NCI-H1092 (cell line): ENCODE measurements at regions not wholly inside any gene's neighbourhood (a gene's known extent, or its start where the extent isn't known, plus 50 kb on each side); places are given as distances from the start of the nearest gene placed in this dataset.
"Not testable (repeated sequence)": the region's sequence is repeated elsewhere in the genome, so short reads cannot be mapped to it uniquely, and the experiment has no call there.

Source experiments
- DNase-seq: peaks from one replicate; lab custom pipeline; 2025; lab: John Stamatoyannopoulos, UW

DNA sequence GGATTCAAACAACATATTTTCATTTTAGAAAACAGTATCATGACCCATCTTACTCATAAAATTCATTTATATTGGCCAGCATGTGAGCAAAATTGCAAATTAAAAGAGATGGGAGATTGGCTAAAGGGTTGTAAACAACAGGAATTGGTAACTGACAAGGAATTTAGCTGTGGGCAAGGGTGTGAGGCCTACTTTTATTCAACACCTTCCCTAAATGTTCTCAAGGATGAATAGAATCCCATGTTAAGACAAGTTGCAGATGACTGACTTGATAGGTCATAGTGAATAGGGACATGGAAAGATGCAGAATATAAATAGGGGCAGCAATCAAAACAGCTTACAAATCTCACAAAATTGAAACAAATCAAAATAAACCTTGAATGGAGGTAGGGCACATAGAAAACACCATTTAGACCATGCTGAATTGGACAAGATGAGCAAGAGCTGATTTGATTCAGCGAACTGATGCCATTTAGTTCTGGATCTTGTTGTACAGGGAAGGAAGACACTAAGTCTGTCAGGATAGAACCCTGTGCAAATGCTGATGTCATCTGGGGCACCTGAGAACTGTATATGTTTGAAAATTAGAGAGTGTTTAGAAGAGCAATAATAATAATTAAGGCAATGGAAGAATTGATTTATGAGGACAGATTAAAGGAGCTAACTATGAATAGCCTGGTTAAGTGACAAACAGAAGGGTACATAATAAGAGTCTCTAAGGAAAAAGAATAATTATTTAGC lies 509.7 kb downstream of the ZEB2 start:
- DNase-seq = no peak

GRCh38 chr2:144006139-144006538 lies 513.8 kb downstream of the ZEB2 start:
- DNase-seq = no peak

GRCh38 chr2:144004742-144005141 lies 515.2 kb downstream of the ZEB2 start:
- DNase-seq = no peak

DNA sequence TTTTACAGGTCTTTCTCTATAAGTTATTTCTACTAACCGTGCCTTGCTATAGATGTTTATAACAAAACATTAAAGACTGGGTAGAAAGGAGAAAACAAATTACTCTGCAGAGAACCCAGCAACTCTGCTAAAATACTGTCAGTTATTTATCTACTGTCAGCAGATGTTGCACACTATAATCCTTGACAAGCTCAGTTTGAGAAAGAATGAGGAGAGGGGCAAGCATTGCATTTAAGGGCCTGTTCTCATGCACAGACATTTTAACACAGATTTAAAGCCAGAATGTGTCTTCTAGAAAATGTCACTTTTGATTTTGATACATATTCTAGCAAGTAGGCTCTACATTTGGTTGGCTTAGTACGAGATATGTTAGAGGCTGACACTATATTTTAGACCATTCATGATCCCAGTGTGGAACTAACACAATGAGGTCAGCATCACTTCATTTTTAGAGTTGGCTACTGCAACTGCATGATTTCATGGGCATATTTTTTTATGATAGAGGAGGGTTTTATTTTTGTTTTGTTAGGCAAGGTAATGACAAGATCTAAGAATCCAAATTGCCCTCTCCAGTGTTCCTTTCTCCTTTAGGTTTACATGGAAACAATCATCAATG lies 516.4 kb downstream of the ZEB2 start:
- DNase-seq = no peak

DNA sequence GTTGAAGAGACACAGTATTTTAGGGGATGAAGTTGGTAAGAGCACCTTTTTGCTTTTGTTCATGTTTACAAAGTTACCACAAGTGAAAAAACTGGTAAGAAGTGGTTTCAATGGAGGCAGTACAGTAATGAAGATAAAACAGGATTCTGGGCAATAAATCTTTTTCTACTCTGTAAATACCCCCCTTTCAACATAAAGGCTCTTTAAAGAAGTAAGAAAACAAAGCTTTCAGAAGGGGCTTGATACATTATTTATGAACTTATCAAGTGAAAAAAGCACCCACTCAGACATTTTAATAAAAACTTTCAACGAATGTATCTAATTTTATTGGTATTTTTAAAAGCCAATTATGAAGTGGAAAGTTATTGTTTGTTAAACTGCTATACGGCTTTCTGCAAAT lies 522.9 kb downstream of the ZEB2 start:
- DNase-seq = no peak

GRCh38 chr2:143994961-143995360 lies 525.0 kb downstream of the ZEB2 start:
- DNase-seq = no peak

GRCh38 chr2:143991596-143991995 lies 528.3 kb downstream of the ZEB2 start:
- not testable (repeated sequence) for DNase-seq

- no peak for DNase-seq
Observed at GRCh38 chr2:143988082-143988481, 531.8 kb downstream of the ZEB2 start.

- no peak for DNase-seq
Observed at GRCh38 chr2:143981428-143981827, 538.5 kb downstream of the ZEB2 start.

DNA sequence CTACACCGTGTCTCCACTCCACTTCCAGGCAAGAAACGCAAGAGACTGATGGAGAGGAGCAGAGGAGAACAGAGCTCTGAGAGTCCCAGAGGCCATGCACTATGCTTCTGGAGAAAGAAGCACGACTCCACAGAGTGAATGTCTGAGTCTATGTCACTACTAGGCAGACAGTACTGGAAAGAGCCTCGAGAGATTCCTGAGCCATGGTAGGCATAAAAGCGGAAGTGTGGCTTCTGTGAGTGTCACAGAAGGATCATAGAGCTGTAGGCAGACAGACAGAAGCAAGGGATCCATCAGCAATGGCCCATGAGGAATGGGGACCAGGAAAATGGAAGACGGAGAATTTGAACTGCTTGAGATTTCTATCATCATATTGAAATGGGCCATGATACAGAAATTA lies 542.6 kb downstream of the ZEB2 start:
- DNase-seq = no peak

DNA sequence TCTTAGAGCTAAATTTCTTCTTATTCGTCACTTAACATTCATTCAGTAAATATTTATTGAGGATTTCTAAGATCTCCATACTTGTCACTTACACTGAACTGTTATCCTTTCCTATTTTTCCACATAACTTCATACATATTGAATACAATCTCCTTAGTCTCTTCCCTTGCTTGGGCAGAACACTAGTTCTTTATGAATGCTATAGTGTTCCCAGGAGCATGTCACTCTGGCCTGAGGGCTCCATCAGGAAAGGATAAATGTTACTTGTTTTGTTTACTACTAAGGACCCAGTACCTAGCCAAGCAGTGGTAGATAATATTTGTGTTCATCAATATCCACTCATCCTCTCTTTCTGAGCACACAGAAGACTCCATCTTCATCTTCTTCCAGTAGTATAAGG lies 544.7 kb downstream of the ZEB2 start:
- DNase-seq = no peak

DNA sequence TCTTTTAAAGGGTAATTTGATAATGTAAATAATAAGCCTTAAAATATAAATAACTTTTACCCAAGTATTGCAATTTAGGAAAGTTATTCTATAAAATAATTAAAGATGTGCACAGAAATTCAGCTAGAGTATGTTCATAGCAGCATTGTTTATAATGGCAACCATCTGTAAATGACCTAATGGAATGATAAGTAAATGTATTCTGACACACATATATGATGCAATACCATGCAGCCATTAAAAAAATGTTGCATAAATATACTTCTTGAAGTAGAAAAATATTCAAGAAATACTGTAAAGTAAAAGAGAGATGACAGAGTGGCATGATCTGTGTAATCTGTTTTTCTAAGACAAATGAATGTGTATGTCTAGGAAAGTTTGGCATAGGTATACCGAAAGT lies 545.7 kb downstream of the ZEB2 start:
- no peak for DNase-seq

GRCh38 chr2:143968860-143969259 lies 551.1 kb downstream of the ZEB2 start:
- DNase-seq = no peak

GRCh38 chr2:143968360-143968759 lies 551.6 kb downstream of the ZEB2 start:
- DNase-seq = no peak

GRCh38 chr2:143965493-143966164 lies 554.3 kb downstream of the ZEB2 start:
- no peak for DNase-seq

- no peak for DNase-seq
Observed at GRCh38 chr2:143964891-143965290, 555.0 kb downstream of the ZEB2 start.

GRCh38 chr2:143960177-143960576 lies 559.7 kb downstream of the ZEB2 start:
- DNase-seq = no peak

GRCh38 chr2:143957321-143957720 lies 562.6 kb downstream of the ZEB2 start:
- DNase-seq = no peak

- DNase-seq = no peak
Observed at GRCh38 chr2:143955401-143956065, 564.4 kb downstream of the ZEB2 start.

GRCh38 chr2:143954844-143955243 lies 565.1 kb downstream of the ZEB2 start:
- DNase-seq = no peak

GRCh38 chr2:143954186-143954585 lies 565.7 kb downstream of the ZEB2 start:
- no peak for DNase-seq

DNA sequence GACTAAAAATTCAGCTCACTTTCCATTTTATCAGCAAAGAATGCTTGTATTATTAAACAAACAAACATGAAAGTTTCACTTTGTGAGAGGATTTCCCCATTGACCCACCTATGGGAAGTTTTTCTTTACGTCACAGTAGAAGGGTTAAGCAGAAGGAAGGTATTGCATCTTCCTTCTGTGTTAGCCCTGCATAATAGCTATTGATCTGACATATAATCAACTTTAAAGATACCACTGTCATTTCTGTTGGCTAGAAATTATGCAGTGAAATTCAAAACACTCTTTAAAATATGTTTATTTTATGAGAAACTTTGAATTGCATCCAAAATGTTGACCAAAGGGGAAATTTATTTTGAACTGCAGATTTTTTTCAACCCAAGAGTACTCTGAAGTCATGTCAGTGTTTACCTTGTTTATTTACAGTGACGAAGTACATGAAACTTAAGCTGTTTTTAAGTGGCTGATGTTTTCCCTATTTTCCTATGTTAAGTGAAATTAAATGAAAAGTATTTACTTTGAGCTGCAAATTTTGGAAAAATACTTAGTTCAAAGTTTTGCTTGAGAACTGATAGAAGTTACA lies 566.4 kb downstream of the ZEB2 start:
- no peak for DNase-seq
